Left lung (tissue), 4 donors: ENCODE measurements at regions not wholly inside any gene's neighbourhood (a gene's known extent, or its start where the extent isn't known, plus 50 kb on each side); places are given as distances from the start of the nearest gene placed in this dataset.

Source experiments
- ATAC-seq: fragments of 200-7000 bp; cut with Tn5 transposase; one replicate; pipeline ENCODE4 v1.9.1; 2020; ENCODE audit warnings: moderate library complexity
- DNase-seq, 4 donors: peaks; one replicate each; pipeline ENCODE4 v3.0.0-alpha.2; 2013 to 2020
- H3K27ac ChIP-seq, 2 donors: fragments of 200-600 bp; sonication (generic) in 1 of 2; one replicate each; pipeline versions ENCODE4 v1.5.0 to v1.8.0; 2020 to 2021
- H3K27me3 ChIP-seq, 2 donors: fragments of 200-600 bp; sonication (generic) in 1 of 2; one replicate each; pipeline versions ENCODE4 v1.5.0 to v1.8.0; 2020 to 2021
- H3K36me3 ChIP-seq, 2 donors: fragments of 200-600 bp; sonication (generic) in 1 of 2; one replicate each; pipeline versions ENCODE4 v1.5.0 to v1.8.0; 2020 to 2021
- H3K4me1 ChIP-seq, 2 donors: fragments of 200-600 bp; one replicate each; pipeline ENCODE4 v1.8.0; 2021
- H3K4me3 ChIP-seq, 2 donors: fragments of 200-600 bp; sonication (generic) in 1 of 2; one replicate each; pipeline versions ENCODE4 v1.5.0 to v1.8.0; 2020 to 2021; ENCODE audit warnings: mild to moderate bottlenecking in 1 of 2
- H3K9me3 ChIP-seq, 2 donors: fragments of 200-600 bp; sonication (generic) in 1 of 2; one replicate each; pipeline versions ENCODE4 v1.5.0 to v1.8.0; 2020 to 2021
- intact Hi-C, 2 donors: fragments of 100-400 bp; cut with DNase I; formaldehyde crosslinking; loops; one replicate each; pipeline versions ENCODE4 v1.11.2 to v1.14.2; 2022
- TF ChIP-seq, protein P1 (sequence below), 2 donors: fragments of 200-600 bp; sonication (generic) in 1 of 2; IDR thresholded peaks; one replicate each; pipeline versions ENCODE4 v1.5.0 to v1.8.0; 2021; ENCODE audit warnings: antibody characterized with exemption in 2 of 2
- donor health status: DM: no; HTN: yes; CAD: no.
- donor health status: DM: no; HTN: no; CAD: no.

DNA sequence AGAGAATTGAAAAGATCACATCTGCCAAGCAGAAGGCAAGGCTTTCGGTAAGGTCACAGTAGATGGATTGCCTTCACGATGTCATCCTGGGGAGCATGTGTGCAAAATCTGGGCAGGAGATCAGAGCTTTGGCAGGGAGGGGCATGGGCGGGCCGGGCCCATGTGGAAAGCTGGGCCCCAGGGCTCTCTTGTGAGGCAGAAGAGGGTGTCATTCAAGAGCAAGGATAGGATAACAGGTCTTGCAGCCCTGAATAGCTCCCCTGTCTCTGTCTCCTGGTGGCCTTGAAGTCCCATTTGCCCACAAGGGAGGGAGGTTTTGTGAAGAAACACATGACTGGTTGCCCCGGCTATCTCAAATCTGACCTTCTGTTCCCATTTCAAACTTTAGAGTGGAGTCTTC, 172.0 kb downstream of the OPA1 start:
- no peak overlapping the region for H3K27ac ChIP-seq
- ATAC-seq (no peak), DNase-seq (no peak)
- TF ChIP-seq, protein P1, sequence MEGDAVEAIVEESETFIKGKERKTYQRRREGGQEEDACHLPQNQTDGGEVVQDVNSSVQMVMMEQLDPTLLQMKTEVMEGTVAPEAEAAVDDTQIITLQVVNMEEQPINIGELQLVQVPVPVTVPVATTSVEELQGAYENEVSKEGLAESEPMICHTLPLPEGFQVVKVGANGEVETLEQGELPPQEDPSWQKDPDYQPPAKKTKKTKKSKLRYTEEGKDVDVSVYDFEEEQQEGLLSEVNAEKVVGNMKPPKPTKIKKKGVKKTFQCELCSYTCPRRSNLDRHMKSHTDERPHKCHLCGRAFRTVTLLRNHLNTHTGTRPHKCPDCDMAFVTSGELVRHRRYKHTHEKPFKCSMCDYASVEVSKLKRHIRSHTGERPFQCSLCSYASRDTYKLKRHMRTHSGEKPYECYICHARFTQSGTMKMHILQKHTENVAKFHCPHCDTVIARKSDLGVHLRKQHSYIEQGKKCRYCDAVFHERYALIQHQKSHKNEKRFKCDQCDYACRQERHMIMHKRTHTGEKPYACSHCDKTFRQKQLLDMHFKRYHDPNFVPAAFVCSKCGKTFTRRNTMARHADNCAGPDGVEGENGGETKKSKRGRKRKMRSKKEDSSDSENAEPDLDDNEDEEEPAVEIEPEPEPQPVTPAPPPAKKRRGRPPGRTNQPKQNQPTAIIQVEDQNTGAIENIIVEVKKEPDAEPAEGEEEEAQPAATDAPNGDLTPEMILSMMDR (IDR thresholded peaks at IDR 0.05): no peak
- no peaks in the 10 kb centered on the region for H3K9me3 ChIP-seq
- H3K4me1 ChIP-seq: no peaks in the 10 kb centered on the region
- intact Hi-C loops: no loop called here
- no peaks in the 10 kb centered on the region for H3K36me3 ChIP-seq
- H3K27me3 ChIP-seq: no peaks in the 10 kb centered on the region
- H3K4me3 ChIP-seq: no peak overlapping the region

DNA sequence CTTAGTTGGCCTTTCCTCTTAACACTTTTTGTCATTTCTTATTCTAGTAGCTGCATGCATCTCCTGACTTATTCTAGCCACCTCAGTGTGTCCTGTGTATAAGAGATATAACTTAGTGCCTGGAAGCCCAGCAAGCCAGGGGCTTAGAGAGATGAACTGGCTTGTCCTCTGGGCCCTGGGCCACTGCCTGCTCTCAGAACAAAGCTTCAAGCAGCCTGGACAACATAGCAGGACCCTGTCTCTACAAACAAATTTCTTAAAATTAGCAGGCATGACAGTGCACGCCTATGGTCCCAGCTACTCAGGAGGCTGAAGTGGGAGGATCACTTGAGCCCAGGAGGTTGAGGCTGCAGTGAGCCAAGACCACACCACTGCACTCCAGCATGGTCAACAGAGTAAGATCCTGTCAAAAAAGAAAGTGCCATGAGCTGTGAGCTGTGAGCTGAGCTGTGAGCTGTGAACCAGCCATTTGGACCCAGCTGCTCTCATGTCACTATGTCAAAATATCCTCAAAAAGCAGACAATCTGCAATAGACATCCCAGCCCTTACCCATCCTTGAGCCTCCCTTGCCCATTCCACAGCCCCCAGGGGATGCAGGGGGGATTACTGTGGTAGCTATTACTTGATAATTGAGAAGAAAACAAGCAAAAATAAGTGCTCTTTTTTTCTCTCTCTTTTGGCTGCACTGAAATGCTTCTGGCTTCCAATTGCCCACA, 174.5 kb downstream of the OPA1 start:
- no peak for ATAC-seq
- Histone ChIP-seq H3K4me1 (no peaks in the 10 kb centered on the region), H3K27me3 (no peaks in the 10 kb centered on the region), H3K36me3 (no peaks in the 10 kb centered on the region), H3K4me3 (no peak overlapping the region), H3K27ac (no peak overlapping the region), H3K9me3 (no peaks in the 10 kb centered on the region)
- no peak for DNase-seq
- TF ChIP-seq, protein P1 (IDR thresholded peaks at IDR 0.05): no peak
- intact Hi-C loops: no loop called here

DNA sequence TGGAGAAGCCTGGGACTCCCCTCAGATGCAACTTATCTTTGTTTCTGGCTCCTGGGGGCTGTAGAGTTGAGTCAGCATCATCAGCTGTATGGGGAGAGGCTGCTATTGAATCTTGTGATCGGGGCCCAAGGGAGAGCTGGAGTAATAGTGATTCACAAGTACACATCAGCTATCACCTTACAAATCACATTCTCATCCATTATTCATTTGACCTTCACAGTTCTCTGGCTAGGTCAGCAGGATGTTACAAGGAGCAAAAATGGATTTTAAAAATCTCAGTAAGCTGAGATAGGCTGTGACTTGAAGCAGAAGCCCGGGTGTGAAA, 175.0 kb downstream of the OPA1 start:
- TF ChIP-seq, protein P1 (IDR thresholded peaks at IDR 0.05): no peak
- H3K4me1 ChIP-seq: no peaks in the 10 kb centered on the region
- no peak for DNase-seq
- H3K4me3 ChIP-seq: no peak overlapping the region
- no peaks in the 10 kb centered on the region for H3K9me3 ChIP-seq
- intact Hi-C loops: no loop called here
- no peaks in the 10 kb centered on the region for H3K27me3 ChIP-seq
- no peaks in the 10 kb centered on the region for H3K36me3 ChIP-seq
- peak; percentile 73 for ATAC-seq
- H3K27ac ChIP-seq: no peak overlapping the region

DNA sequence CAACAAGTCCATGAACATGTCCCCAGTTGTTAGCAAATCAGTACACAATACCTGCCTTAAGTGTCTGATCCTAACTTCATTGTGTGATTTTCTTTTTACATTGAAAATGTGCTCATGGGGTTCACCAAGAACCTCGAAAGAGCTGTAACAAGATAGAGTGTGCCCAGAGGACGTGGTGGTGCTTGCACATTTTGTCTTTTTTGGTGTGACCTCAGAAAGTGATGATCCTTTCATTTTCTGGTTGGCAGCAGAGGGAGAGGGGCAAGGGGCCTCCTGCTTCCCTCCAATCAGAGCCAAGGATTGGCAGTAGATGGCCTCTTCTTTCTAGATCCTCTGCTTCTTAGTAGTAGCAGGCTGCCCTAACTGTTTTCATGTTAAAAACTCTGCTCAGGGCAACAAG, 176.4 kb downstream of the OPA1 start:
- H3K36me3 ChIP-seq: no peaks in the 10 kb centered on the region
- no peak for DNase-seq
- TF ChIP-seq, protein P1 (IDR thresholded peaks at IDR 0.05): no peak
- H3K27ac ChIP-seq: no peak overlapping the region
- H3K4me1 ChIP-seq: no peaks in the 10 kb centered on the region
- H3K27me3 ChIP-seq: no peaks in the 10 kb centered on the region
- no peak overlapping the region for H3K4me3 ChIP-seq
- no peak for ATAC-seq
- H3K9me3 ChIP-seq: no peaks in the 10 kb centered on the region
- intact Hi-C loops: no loop called here

DNA sequence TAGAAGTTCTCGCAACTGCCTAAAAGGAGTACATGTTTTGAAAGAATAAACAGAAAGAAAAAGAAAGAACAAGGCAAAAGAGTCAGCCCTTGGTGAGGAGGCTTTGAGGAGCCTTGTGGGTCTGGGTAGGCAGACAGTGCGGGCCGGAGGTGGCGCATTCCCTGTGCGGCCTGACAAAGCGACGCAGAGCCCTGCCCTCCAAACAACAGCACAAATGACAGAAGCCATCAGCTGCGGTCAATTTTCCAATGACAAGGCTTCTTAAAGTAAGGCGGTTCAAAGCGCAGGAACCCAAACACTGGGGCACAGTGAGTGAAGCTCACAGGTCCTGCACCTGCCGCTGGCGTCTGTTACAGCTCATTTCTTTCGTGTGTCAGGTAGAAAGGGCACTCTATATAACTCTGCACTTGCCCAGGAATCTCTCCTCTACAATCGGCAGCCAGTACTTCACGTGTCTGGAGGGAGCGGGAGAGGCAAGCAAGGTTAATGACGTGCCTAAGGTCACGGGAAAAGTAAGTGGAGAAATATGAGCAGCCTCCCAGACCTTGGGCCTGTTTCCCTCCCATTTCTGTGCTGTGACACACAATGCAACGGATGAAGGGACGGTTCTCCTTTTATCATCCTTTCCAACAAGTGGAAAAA, 178.1 kb downstream of the OPA1 start:
- intact Hi-C loops: loop anchor here in 1 of 2 donors (10.0 kb wide), 1 partner anchor 554 kb away; no protein-coding TSS in a partner anchor
- Histone ChIP-seq H3K4me3 (no peak overlapping the region), H3K27ac (no peak overlapping the region), H3K36me3 (no peaks in the 10 kb centered on the region), H3K9me3 (no peaks in the 10 kb centered on the region), H3K4me1 (no peaks in the 10 kb centered on the region), H3K27me3 (peaks cover 0 to 7% of the 10 kb centered on the region in 2 donors)
- TF ChIP-seq, protein P1 (IDR thresholded peaks at IDR 0.05): no peak
- ATAC-seq (no peak), DNase-seq (no peak)
